Fibroblast of villous mesenchyme (primary cell): ENCODE measurements at regions not wholly inside any gene's neighbourhood (a gene's known extent, or its start where the extent isn't known, plus 50 kb on each side); places are given as distances from the start of the nearest gene placed in this dataset.

Source experiments
- DNase-seq: peaks from one replicate; pipeline ENCODE4 v3.0.0-alpha.2; 2010; ENCODE audit warnings: low read depth
- H3K4me3 ChIP-seq: 2 replicates; pipeline ENCODE4 v1.5.1; 2011; ENCODE audit warnings: low read depth, mild to moderate bottlenecking, low read length
- TF ChIP-seq, protein P1 (sequence below): IDR thresholded peaks from 2 replicates; pipeline ENCODE4 v1.5.1; 2012; ENCODE audit warnings: low read depth, mild to moderate bottlenecking, low read length; ENCODE audit not compliant: insufficient read depth

DNA sequence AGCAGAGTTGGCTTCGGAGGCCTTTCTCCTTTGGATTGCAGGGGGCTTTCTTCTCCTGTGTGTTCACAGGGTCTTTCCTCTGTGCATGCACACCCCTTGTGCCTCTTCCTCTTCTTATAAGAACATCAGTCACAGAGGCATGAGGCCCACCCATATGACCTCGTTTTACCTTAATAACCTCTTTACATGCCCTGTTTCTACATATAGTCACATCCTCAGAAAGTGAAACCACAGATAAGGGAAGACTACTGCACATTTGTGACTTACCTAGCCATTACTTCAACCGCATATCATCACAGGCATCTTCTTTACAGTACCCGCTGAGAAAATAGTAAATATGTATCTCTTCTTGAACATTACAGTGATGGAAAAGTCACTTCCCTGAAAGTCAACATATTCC is 204.9 kb upstream of the TARS1 start:
- H3K4me3 ChIP-seq, result no peak overlapping the region
- TF ChIP-seq, protein P1, sequence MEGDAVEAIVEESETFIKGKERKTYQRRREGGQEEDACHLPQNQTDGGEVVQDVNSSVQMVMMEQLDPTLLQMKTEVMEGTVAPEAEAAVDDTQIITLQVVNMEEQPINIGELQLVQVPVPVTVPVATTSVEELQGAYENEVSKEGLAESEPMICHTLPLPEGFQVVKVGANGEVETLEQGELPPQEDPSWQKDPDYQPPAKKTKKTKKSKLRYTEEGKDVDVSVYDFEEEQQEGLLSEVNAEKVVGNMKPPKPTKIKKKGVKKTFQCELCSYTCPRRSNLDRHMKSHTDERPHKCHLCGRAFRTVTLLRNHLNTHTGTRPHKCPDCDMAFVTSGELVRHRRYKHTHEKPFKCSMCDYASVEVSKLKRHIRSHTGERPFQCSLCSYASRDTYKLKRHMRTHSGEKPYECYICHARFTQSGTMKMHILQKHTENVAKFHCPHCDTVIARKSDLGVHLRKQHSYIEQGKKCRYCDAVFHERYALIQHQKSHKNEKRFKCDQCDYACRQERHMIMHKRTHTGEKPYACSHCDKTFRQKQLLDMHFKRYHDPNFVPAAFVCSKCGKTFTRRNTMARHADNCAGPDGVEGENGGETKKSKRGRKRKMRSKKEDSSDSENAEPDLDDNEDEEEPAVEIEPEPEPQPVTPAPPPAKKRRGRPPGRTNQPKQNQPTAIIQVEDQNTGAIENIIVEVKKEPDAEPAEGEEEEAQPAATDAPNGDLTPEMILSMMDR, result no peak
- DNase-seq, result no peak

DNA sequence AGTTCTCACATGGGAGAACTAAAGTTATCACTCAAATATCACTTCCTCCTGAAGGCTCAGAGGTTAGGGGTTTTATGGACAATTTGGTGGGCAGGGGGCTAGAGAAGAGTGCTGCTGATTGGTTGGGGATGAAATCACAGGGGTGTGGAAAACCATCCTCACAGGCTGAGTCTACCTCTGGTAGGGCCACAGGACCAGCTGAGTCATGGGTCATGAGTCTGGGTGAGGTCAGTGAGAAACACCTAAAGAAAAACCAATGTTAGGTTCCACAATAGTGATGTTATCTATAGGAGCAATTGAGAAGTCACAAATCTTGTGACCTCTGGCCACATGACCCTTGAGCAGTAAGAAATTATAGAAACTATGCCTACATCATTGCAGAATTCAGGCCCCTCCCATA is 203.3 kb upstream of the TARS1 start:
- TF ChIP-seq, protein P1, result no peak
- no peak overlapping the region for H3K4me3 ChIP-seq
- DNase-seq, result no peak

- TF ChIP-seq, protein P1, result no peak
- no peak for DNase-seq
- H3K4me3 ChIP-seq, result no peak overlapping the region
Observed at GRCh38 chr5:33238826-33239695, 201.7 kb upstream of the TARS1 start.

DNA sequence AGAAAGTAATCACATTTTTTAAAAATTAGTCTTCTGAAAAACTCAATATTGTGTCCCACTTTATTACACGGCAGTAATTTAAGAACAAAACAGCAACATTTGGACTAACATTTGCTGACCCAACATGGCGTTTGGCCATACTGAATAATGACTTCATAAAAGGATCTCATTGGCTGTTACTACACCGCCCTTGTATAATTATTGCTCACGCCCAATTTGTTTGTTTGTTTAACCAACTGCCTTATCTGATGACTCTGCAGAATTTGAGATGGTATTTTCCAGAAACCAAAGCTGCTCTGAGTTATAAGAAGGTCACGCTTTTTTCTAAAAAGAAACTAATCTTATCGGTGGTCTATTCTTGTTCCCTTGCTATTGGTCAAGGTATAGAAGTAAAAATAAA is 200.2 kb upstream of the TARS1 start:
- TF ChIP-seq, protein P1, result no peak
- peak; percentile 17 for DNase-seq
- H3K4me3 ChIP-seq, result no peak overlapping the region

DNA sequence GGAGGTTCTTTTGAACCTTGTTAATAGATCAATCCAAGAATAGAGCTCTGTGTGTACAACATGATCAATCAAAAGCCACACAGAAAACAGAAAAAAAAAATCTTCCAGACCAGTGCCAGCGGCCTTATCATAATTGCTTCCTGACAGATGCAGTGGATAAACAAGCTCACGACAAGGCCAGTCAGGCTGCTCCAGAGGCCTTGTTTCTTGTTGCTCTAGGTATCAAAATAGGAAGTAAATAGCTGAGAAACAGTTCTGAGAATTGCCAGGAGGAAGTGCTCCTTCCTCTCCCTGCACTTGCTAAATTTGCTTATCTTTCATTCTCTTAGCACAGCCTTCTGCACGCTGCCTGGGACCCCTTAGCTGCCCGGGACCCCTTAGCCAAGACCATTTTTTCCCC is 199.0 kb upstream of the TARS1 start:
- no peak overlapping the region for H3K4me3 ChIP-seq
- no peak for DNase-seq
- TF ChIP-seq, protein P1, result no peak

GRCh38 chr5:33242277-33242676 is 198.5 kb upstream of the TARS1 start:
- H3K4me3 ChIP-seq, result no peak overlapping the region
- TF ChIP-seq, protein P1, result no peak
- DNase-seq, result no peak
